IMR-90 (cell line): ENCODE measurements at regions not wholly inside any gene's neighbourhood (a gene's known extent, or its start where the extent isn't known, plus 50 kb on each side); places are given as distances from the start of the nearest gene placed in this dataset.

Experiments used
- ATAC-seq: fragments of 200-7000 bp; cut with Tn5 transposase; 2 replicates; pipeline ENCODE4 v1.9.1; 2020; ENCODE audit warnings: low read depth, mild to moderate bottlenecking, moderate library complexity
- BruUV-seq: library from RNA; stranded (reverse); fragments of 400-500 nt; replicated peaks from 2 replicates; lab custom pipeline; 2021; lab: Mats Ljungman, UMichigan
- CTCF ChIA-PET: fragments of 300-600 bp; formaldehyde crosslinking; extraction: SDS; loops from one replicate; lab custom pipeline; 2021; ENCODE audit warnings: antibody characterized with exemption; lab: Yijun Ruan, JAX
- POLR2A ChIA-PET: fragments of 300-600 bp; sonication (Branson Sonifier 250); formaldehyde crosslinking; loops from one replicate; lab custom pipeline; 2022; ENCODE audit warnings: antibody characterized with exemption; ENCODE audit not compliant: unreplicated experiment; lab: Charles Lee
- DNase-seq: peaks from one replicate; pipeline ENCODE4 v3.0.0; 2013
- H2AFZ ChIP-seq: replicated peaks from 2 replicates; pipeline ENCODE3; 2013; ENCODE audit warnings: low read length, mild to moderate bottlenecking; ENCODE audit not compliant: poor library complexity
- H2AK5ac ChIP-seq: 2 replicates; pipeline ENCODE4 v1.6.1; 2013; ENCODE audit warnings: low read depth, low read length, inconsistent platforms
- H2AK9ac ChIP-seq: replicated peaks from 2 replicates; pipeline ENCODE3; 2013; ENCODE audit warnings: mild to moderate bottlenecking, low read depth, low read length, moderate library complexity; ENCODE audit not compliant: poor library complexity
- H2BK120ac ChIP-seq: 2 replicates; pipeline ENCODE4 v1.6.1; 2013; ENCODE audit warnings: low read depth, low read length, inconsistent platforms
- H2BK15ac ChIP-seq: 3 replicates; pipeline ENCODE4 v1.6.1; 2013; ENCODE audit warnings: low read depth, low read length, inconsistent platforms
- H2BK20ac ChIP-seq: 2 replicates; pipeline ENCODE4 v1.6.1; 2013; ENCODE audit warnings: low read depth, mild to moderate bottlenecking, inconsistent platforms, low read length, moderate library complexity
- H2BK5ac ChIP-seq: 2 replicates; pipeline ENCODE4 v1.6.1; 2013; ENCODE audit warnings: mild to moderate bottlenecking, low read depth, low read length, inconsistent platforms; ENCODE audit not compliant: poor library complexity, severe bottlenecking
- H3K14ac ChIP-seq: replicated peaks from 2 replicates; pipeline ENCODE4 v1.6.1; 2013; ENCODE audit warnings: low read depth, low read length, inconsistent platforms
- H3K18ac ChIP-seq: 2 replicates; pipeline ENCODE4 v1.6.1; 2013; ENCODE audit warnings: low read depth, low read length, control low read depth
- H3K23ac ChIP-seq: 2 replicates; pipeline ENCODE4 v1.6.1; 2013; ENCODE audit warnings: low read depth, low read length, inconsistent platforms
- H3K27ac ChIP-seq: 2 replicates; pipeline ENCODE4 v1.5.1; 2013; ENCODE audit warnings: mild to moderate bottlenecking, control low read depth, low read length; ENCODE audit not compliant: insufficient read depth
- H3K27me3 ChIP-seq: 2 replicates; pipeline ENCODE4 v1.6.1; 2013; ENCODE audit warnings: low read length; ENCODE audit not compliant: control insufficient read depth, insufficient read depth
- H3K36me3 ChIP-seq: 2 replicates; pipeline ENCODE4 v1.6.1; 2013; ENCODE audit warnings: low read length, mixed read lengths; ENCODE audit not compliant: control insufficient read depth, insufficient read depth
- H3K4ac ChIP-seq: 2 replicates; pipeline ENCODE4 v1.6.1; 2013; ENCODE audit warnings: low read depth, low read length, inconsistent platforms
- H3K4me1 ChIP-seq: 2 replicates; pipeline ENCODE4 v1.6.1; 2013; ENCODE audit warnings: low read length, mixed read lengths; ENCODE audit not compliant: control insufficient read depth, insufficient read depth
- H3K4me2 ChIP-seq: 2 replicates; pipeline ENCODE4 v1.6.1; 2013; ENCODE audit warnings: low read depth, mild to moderate bottlenecking, control low read depth, low read length, moderate library complexity
- H3K4me3 ChIP-seq: 2 replicates; pipeline ENCODE4 v1.5.1; 2013; ENCODE audit warnings: low read depth, mild to moderate bottlenecking, control low read depth, low read length, moderate library complexity; ENCODE audit not compliant: insufficient read depth
- H3K56ac ChIP-seq: 2 replicates; pipeline ENCODE4 v1.6.1; 2013; ENCODE audit warnings: low read length, inconsistent platforms; ENCODE audit not compliant: insufficient read depth; ENCODE audit errors: extremely low read depth
- H3K79me1 ChIP-seq, 2 experiments: 2 replicates each; pipeline ENCODE4 v1.6.1; 2013; ENCODE audit warnings: low read length in 2 of 2, inconsistent platforms in 1 of 2, low read depth in 1 of 2
- H3K9ac ChIP-seq: 2 replicates; pipeline ENCODE4 v1.6.1; 2013; ENCODE audit warnings: low read depth, low read length, control low read depth
- H3K9me1 ChIP-seq: 2 replicates; pipeline ENCODE4 v1.6.1; 2013; ENCODE audit warnings: low read length, inconsistent platforms; ENCODE audit not compliant: insufficient read depth
- H3K9me3 ChIP-seq: 2 replicates; pipeline ENCODE4 v1.6.1; 2013; ENCODE audit warnings: low read length; ENCODE audit not compliant: control insufficient read depth, insufficient read depth
- H4K20me1 ChIP-seq: 2 replicates; pipeline ENCODE4 v1.6.1; 2013; ENCODE audit warnings: low read length, inconsistent platforms; ENCODE audit not compliant: insufficient read depth
- H4K5ac ChIP-seq: 2 replicates; pipeline ENCODE4 v1.6.1; 2013; ENCODE audit warnings: mild to moderate bottlenecking, low read depth, low read length, control low read depth
- H4K8ac ChIP-seq, 2 experiments: 2 replicates each; pipeline ENCODE4 v1.6.1; 2013; ENCODE audit warnings: low read depth in 2 of 2, low read length in 2 of 2, control low read depth in 1 of 2, inconsistent platforms in 1 of 2
- H4K91ac ChIP-seq: 2 replicates; pipeline ENCODE4 v1.6.1; 2013; ENCODE audit warnings: low read depth, low read length, inconsistent platforms; ENCODE audit not compliant: insufficient read depth
- BHLHE40 ChIP-seq: fragments of 150-350 bp; IDR thresholded peaks from 2 replicates; pipeline ENCODE4 v1.6.1; 2016; ENCODE audit warnings: mild to moderate bottlenecking, low read depth, low read length
- CEBPB ChIP-seq: IDR thresholded peaks from 2 replicates; pipeline ENCODE4 v1.6.1; 2012; ENCODE audit warnings: low read depth, low read length, improper control_type of control experiment
- CTCF ChIP-seq: conservative IDR thresholded peaks from 2 replicates; pipeline ENCODE4 v1.5.1; 2012; ENCODE audit warnings: mild to moderate bottlenecking, low read depth, low read length, improper control_type of control experiment
- MXI1 ChIP-seq: IDR thresholded peaks from 2 replicates; pipeline ENCODE4 v1.6.1; 2012; ENCODE audit warnings: low read depth, mild to moderate bottlenecking, low read length, moderate library complexity, borderline replicate concordance
- NFE2L2 ChIP-seq: fragments of 150-350 bp; IDR thresholded peaks from 2 replicates; pipeline ENCODE4 v1.6.1; 2016; ENCODE audit warnings: low read depth, mild to moderate bottlenecking, low read length
- POLR2A ChIP-seq: IDR thresholded peaks from 2 replicates; pipeline ENCODE4 v1.6.1; 2012; ENCODE audit warnings: mild to moderate bottlenecking, low read depth, low read length
- RAD21 ChIP-seq: IDR thresholded peaks from 2 replicates; pipeline ENCODE4 v1.6.1; 2012; ENCODE audit warnings: low read length, improper control_type of control experiment
- RCOR1 ChIP-seq: IDR thresholded peaks from 2 replicates; pipeline ENCODE4 v1.6.1; 2012; ENCODE audit warnings: mild to moderate bottlenecking, low read length, improper control_type of control experiment; ENCODE audit not compliant: insufficient replicate concordance
- RFX5 ChIP-seq: IDR thresholded peaks from 2 replicates; pipeline ENCODE4 v1.8.0; 2012; ENCODE audit warnings: low read depth, mild to moderate bottlenecking, low read length, moderate library complexity
- WGBS, 2 experiments: methylation state at CpG; one replicate each; pipeline versions ENCODE4 v1.1.5 to v1.1.7; 2013; ENCODE audit warnings: missing lambda C conversion rate in 2 of 2; ENCODE audit not compliant: insufficient read length in 1 of 2; ENCODE audit errors: extremely low coverage in 2 of 2; 5-methylcytosine and 5-hydroxymethylcytosine counted together
- dilution Hi-C: fragments of 300-500 bp; cut with HindIII; formaldehyde crosslinking; loops from one replicate; pipeline ENCODE4 v1.14.3; 2018; ENCODE audit warnings: low sequenced_read_pairs; ENCODE audit not compliant: unreplicated experiment
- in situ Hi-C: fragments of 300-500 bp; cut with MboI; formaldehyde crosslinking; loops from 3 replicates; pipeline ENCODE4 v1.14.3; 2019; ENCODE audit warnings: low sequenced_read_pairs, inconsistent platforms, mixed read lengths
- intact Hi-C: fragments of 100-400 bp; cut with micrococcal nuclease; formaldehyde crosslinking; loops from 2 replicates; pipeline ENCODE4 v1.10.0; 2022
- TF ChIP-seq, protein P1 (sequence below): fragments of 150-350 bp; IDR thresholded peaks from 2 replicates; pipeline ENCODE4 v1.6.1; 2017; ENCODE audit warnings: mild to moderate bottlenecking, antibody characterized with exemption, low read length, low read depth

DNA sequence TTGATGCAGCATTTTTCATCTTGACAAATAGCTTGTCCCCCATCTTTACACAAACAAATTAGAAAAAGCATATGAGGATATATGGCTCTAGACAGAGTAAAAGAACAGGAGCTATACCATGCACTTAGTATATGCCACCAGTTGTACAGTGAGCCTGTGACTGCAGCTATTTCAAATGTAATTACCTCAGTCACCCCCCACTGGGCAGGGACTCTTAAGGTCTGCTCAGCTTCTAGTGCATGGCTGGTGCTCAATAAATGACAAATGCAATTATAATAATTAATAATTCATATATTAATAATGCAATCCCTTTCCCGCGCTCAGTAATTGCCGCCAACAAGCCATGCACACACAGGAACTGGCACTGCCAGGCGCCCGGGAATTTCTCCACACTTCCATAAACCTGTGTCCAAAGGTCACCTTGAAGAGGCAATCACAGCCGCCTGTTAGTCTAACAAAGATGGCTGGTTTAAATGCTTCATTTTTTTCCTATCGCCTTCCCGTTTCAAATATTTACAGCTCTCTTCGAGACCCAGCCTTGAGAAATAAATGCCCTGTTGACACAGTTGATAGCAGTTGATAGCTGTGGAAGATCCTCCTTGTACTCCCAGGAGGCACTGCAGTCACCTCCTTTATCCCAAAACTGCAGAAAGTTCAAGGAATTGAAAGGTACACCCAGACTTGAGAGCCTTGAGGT lies 156.6 kb downstream of the INO80D start:
- in situ Hi-C loops = loop anchor here (10.0 kb wide), 1 partner anchor 245 kb away; the partner anchor contains the start of gene NRP2
- POLR2A ChIA-PET = no interaction called here
- ATAC-seq = no peak

More for the DNA sequence above, 156.6 kb downstream of the INO80D start:
- CTCF ChIA-PET = no interaction called here
- Histone ChIP-seq H3K9me3 (no peaks in the 10 kb centered on the region), H4K91ac (no peak overlapping the region), H3K4ac (no peak overlapping the region), H3K18ac (no peak overlapping the region; the same call in 1 of the 2 replicates), H3K14ac (no peak overlapping the region), H2BK20ac (no peak overlapping the region), H3K36me3 (no peaks in the 10 kb centered on the region), H2AK9ac (no peak overlapping the region), H2BK15ac (no peak overlapping the region), H3K79me1 (no peaks in the 10 kb centered on the region), H2AK5ac (no peak overlapping the region), H3K23ac (no peak overlapping the region), H3K4me2 (no peak overlapping the region), H3K27ac (no peak overlapping the region), H4K8ac (no peak overlapping the region), H2BK5ac (no peak overlapping the region), H2AFZ (no peak overlapping the region), H4K5ac (no peak overlapping the region), H3K27me3 (peaks cover 18% of the 10 kb centered on the region), H3K4me1 (no peaks in the 10 kb centered on the region; the same call in 1 of the 2 replicates), H3K9ac (no peak overlapping the region), H3K9me1 (no peaks in the 10 kb centered on the region), H2BK120ac (no peak overlapping the region), H4K20me1 (no peaks in the 10 kb centered on the region), H3K56ac (no peak overlapping the region), H3K4me3 (no peak overlapping the region)
- DNase-seq = no peak
- dilution Hi-C loops (no loop called here), intact Hi-C loops (loop anchor here (5.0 kb wide), 1 partner anchor 1602 kb away; no protein-coding TSS in a partner anchor)
- 95% methylated on average over 3 of the region's 9 CpGs; no CpG with 5 or more reads in 1 of the 2 experiments for WGBS, 2 experiments
- TF ChIP-seq MXI1 (no peak), BHLHE40 (no peak), CEBPB (no peak), POLR2A (no peak), NFE2L2 (no peak), RAD21 (no peak), RCOR1 (no peak), CTCF (no peak), RFX5 (no peak)
- TF ChIP-seq, protein P1, sequence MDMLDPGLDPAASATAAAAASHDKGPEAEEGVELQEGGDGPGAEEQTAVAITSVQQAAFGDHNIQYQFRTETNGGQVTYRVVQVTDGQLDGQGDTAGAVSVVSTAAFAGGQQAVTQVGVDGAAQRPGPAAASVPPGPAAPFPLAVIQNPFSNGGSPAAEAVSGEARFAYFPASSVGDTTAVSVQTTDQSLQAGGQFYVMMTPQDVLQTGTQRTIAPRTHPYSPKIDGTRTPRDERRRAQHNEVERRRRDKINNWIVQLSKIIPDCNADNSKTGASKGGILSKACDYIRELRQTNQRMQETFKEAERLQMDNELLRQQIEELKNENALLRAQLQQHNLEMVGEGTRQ = no peak
- BruUV-seq = no TSS peak
